NOMO-1 treated with dmso at 0.1 percent for 144 hours (cell line): ENCODE measurements at regions not wholly inside any gene's neighbourhood (a gene's known extent, or its start where the extent isn't known, plus 50 kb on each side); places are given as distances from the start of the nearest gene placed in this dataset.
"Not testable (repeated sequence)": the region's sequence is repeated elsewhere in the genome, so short reads cannot be mapped to it uniquely, and the experiment has no call there.

Source experiments
- DNase-seq: peaks from one replicate; lab custom pipeline; 2025; ENCODE audit not compliant: unreplicated experiment; lab: John Stamatoyannopoulos, UW

DNA sequence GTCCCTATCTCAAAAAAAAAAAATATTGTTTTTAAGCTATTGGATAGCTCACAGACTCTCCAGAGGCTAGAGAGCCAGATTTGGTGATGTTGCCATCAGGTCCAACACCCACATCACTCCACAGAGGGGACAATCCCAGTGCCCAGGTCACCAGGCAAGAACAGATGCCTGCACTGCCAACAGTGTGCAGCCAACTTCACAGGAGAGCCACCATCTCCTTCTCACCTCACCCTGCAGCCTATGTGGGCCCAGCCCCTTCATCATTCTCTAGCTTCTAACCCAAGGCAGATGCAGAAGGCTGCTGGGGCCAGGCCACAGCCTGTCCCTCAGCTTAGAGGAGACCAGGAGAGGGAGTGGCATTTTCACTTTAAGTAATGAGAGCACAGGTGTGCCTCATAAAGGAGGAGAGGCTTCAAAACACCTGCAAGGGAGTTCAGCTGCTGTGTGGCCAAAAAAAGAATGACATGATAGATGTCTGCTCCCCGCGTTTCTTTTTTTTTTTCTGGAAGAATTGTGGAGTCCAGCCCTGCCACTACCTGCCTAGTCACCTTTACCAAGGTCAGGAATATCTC, 98.0 kb upstream of the ZSWIM2 start:
- DNase-seq, result no peak

DNA sequence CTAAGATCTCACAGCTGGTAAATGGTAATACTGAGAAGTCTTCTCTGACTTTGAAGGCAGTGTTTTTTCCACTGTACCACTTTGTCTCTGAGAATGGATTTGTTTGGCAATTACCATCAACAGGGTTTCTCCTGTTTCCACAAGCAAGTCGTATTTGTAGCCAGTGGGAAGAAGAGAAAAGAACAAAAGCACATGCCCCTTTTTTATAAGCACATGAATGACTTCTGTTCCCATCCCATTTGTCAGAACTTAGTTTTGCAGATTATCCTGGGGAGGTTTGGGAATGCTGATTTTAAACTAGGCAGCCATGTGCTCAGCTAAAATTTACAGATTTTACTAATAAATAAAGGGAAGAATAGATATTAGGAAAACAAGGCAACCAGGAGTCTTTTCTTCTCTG, 92.9 kb upstream of the ZSWIM2 start:
- no peak for DNase-seq

DNA sequence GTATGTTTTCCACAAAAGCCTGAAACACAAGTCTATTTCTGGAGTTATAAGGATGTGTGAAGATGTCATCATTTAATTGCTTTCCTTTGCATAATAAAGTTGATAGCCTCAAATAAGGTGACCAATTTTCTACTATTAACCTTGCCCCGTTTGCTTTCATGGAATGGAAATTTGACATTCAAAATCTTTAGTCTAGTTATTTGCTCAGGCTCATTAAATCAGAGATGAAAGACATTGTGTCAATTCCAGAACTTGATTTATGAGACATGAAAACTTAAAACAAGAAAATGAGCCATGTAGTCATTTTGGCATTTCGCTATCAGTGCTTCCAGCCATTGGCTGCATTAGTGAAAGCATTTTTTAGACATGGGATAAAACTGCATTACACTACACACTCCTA, 91.5 kb upstream of the ZSWIM2 start:
- DNase-seq, result no peak

DNA sequence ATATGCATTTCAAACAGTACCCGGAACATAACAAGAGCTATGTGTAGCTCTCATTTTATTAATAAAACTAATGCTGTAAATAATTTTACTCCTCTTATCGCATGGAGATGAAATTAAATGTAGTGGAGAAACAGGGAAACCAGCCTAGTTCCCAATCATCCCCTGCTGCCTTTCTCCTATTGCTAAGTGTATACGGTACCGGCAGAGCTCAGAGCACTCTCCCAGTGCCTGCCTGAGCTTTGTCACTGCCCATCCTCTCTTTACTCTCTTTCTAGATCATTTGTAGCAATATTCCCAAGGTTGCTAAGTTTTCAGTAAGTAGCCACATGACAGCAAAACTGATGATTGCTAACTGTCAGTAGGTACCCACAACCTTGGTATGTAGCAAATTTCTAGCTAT, 85.5 kb upstream of the ZSWIM2 start:
- no peak for DNase-seq

DNA sequence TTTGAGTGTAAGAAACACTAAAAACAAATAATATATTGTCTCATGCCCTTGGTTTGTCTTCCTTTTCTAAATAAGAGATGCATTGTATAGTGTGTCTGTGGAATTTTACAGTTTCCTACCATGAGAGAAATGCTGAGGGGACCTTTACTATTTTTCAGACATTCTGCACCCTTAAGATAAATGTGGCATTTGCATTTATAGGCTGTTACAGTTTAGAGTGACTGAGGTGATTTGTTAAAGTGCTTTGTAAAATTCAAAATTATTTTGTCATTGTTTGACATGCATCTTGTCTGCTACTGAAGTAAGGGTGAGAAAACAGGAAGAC, 78.9 kb upstream of the ZSWIM2 start:
- no peak for DNase-seq

DNA sequence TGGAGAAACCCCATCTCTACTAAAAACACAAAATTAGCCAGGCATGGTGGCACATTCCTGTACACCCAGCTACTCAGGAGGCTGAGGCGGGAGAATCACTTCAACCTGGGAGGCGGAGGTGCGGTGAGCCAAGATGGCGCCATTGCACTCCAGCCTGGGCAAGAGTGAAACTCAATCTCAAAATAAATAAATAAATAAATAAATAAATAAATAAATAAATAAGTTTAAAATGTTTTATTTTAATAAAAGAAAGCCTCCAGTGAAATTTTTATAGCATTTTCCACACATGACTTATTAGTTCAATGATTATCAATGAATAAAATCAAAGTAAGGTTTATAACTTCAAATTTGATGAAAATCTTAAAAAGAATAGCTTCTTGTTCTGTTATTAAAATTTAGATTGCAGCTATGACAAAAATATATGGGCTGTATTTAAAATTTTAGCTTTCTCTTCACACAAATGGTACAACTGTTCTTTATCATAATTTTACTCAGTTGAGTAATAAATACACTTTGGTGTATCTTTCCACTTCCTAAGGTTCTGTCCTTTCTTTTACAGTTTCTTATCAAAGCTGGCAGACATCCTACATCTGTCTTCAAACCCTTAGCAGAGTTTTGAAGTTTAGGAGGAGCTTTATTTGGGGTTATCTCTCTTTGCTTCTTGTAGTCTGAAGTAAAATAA, 78.4 kb upstream of the ZSWIM2 start:
- no peak for DNase-seq

DNA sequence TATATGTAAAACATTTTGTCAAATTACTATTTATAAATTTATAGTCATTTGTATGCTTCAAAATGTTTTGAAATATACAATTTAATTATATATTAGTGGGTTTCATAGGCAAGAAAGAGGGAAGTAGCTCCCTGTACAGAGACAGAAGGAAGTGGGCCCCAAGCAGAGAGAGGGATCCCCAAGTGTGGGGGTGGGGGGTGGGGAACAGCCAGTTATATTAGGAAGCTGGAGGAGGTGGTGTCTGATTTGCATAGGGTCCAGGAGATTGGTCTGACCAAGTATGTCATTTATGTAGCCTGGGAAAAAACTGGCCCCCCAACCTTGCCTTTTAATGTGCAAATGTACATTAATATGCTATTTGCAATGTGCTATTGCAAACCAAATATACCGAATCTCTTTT, 76.5 kb upstream of the ZSWIM2 start:
- no peak for DNase-seq

DNA sequence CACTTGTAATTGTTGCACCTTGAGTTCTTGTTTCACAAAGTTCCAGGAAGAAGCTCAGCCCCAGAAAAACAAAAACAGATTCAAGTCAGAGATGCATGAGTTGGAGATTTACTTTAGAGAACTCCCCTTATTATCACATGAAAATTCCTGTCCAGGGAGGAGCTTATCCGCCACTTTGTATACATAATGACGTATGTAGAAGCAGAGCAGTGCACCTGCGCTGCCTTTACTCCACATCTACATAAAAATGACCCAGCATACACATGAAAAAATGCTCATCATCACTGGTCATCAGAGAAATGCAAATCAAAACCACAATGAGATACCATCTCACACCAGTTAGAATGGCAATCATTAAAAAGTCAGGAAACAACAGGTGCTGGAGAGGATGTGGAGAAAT, 73.3 kb upstream of the ZSWIM2 start:
- not testable (repeated sequence) for DNase-seq

DNA sequence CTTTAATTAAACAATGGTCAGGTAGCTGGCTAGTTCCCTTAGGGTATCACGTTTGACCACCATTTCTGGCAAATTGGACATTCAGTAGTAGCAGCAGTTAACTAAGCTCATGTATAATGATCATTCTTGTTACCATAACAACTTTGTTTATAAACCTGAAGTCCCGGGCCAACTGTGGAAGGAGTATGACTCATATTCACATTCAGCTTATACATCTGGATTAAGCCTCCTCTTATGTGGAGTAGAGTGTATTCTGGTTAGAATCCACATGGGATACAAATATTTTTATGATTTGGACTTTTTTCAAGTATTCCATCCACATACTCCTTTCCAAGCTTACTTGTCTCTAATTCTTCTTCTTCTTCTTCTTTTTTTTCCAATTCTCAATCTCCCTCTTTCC, 70.3 kb upstream of the ZSWIM2 start:
- no peak for DNase-seq

DNA sequence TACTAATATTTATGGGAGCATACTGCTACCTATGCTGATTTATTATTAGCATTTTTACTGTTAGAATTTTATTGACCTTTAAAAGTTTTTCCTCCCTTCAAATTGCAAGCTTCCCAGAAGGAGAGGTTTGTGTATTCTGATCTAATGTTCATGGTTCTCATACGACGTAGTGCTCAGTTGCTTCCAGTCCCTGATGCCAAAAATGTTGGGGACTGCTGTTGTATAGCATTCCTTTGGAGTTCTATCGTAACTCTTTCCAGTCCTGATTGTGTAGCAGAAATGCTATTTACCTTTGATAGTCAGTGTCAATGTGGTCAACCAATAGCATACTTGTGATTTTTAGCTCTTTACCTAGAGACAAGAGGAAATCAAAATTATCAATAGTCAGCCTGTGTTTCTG, 69.5 kb upstream of the ZSWIM2 start:
- no peak for DNase-seq

DNA sequence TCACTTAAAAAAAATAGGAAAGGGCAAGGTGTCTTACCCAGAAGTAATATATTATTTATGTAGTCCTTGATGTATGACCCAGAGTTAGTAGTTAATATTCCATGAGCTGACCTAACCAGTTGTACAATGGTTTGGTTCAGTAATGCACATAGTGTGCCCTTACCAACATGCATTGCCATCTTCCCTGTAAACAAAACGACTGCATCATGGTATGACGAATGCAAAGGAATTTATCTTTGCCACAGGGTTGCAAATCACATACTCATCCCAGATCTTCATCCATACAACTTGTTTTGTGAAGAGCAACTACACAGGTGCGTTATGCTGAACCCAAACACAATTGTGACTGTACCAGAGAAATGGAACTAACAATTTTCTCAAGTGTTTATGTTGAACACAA, 68.9 kb upstream of the ZSWIM2 start:
- DNase-seq, result no peak

DNA sequence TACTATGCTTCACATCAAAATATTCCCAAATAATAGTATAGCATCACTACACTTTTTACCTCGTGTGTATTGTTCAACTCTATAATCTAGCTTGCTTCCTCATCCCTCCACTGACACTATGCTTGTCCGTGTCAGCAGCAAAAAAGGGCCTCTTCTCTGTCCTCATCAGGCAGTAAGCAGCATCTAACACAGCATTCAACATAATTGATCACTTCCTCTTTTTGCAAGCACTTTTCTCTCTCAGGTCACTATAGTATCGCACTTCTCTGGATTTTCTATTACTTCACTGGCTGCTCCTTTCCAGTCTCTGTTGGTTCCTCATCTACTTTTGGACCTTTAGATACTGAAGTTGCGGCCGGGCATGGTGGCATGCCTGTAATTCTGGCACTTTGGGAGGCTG, 64.9 kb upstream of the ZSWIM2 start:
- peak; percentile 94 for DNase-seq

DNA sequence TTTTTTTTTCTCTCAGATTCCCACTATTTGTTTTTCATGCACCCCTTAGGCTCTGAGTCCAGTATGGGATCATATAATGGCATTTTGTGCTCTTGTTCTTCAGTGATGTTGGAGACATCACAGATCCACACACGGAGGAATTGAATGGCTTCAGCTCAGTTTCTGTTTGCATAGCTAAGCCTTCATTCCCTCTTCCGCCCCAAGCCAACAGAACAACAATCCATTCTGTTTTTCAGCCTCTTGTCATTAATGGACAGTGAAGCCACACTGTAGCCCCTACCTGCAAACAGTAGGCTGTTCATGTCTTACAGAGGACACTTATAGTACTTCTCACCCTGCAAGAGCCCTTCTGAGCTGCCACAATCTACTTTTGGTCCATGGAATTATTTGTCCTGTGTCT, 64.0 kb upstream of the ZSWIM2 start:
- no peak for DNase-seq

DNA sequence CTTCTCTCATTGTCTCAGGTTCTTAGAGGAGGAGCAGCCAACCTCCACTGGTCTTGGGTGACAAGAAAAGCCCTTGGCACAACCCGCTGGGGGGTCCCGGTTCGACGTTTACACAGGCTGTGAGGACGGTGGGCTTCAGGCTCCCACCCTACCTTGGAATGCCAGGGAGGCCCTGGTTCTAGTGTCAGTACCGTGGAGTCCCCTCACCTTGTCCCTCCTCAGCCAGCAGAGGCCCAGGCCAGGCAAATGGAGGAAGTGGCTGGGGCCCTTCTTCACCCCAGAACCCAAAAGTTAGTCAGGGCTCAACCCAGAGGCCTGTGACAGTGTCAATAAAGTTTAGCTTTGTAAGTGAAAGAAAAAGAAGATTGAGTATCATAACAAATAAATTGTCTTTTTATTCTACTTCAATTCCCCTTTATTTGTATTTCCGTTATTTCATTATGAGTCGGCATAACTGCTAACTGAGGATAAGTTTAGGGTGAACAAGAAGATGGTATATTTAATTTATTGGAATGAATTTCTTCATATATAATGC, 62.6 kb upstream of the ZSWIM2 start:
- DNase-seq, result no peak

DNA sequence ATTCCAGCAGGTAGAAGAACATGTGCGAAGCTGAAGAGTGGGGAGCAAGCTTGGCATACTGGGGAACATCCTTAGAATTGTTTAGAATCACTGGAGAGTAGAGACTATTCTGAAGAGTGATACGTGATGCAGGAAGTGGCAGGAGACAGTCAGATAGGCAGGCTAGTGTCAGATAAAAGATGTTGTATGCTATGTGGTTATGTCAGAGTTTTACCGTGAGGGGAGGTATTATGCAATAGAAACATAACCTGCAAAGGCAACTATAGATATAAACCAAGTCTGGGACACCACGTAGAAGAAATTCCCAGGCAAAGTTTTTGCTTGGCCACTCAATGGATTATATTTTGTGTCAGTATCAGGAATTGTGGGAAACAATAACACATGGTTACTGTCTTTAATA, 62.0 kb upstream of the ZSWIM2 start:
- DNase-seq, result no peak

DNA sequence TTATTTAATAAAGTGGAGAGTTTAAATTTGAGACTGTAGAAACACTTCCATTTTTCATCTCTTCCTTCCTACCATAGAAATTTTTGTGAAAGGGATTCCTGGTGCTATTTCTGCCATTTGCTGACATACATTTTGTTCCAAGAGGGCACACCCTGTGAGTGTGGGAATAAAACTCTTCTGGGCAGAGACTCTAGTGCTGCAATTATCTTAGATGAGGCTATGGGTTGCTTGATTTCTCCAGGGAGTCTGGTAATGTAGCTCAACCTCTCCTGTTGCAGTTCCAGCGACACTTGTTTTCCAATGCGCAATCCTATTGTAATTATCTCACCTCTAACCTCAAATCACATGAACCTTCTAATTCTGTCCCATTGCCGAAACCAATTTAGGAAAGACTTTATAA, 60.1 kb upstream of the ZSWIM2 start:
- DNase-seq, result no peak

DNA sequence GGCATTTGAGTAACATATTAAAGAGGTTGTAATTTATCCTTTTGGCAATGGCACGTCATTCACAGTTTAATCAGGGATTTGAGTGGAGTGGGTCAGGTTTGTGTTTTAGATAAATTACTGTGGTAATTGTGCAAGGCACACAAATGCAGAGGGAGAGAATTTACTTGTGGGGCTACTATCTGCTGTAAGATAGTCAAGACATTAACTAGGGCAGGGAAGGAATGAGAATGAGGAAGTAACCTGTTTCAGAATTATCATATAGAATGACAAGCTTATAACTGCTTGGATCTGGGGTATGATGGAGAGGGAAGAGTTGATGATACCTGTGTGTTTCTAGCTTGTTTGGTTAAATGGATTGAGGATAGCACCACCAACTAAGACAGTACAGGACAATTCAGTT, 58.9 kb upstream of the ZSWIM2 start:
- DNase-seq, result no peak

DNA sequence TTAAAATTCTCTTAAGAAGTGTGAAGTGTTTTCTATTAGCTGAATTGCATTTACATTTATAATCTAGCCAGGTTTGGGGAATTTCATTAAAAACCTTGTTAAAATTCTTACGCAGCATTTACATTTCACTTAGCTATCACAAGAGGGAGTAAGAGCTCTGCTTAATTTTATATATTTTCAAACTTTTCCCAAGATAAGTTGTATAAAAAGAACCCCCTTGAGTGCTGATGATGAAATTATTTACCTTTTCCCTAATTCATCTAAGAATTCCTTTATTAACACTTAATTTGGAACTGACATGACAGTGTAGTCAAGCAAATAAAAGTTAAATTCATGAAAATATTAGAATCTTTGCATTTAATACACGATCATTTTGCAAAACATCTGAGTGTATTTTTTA, 54.2 kb upstream of the ZSWIM2 start:
- DNase-seq, result no peak
